GM12892 (cell line): ENCODE measurements at regions not wholly inside any gene's neighbourhood (a gene's known extent, or its start where the extent isn't known, plus 50 kb on each side); places are given as distances from the start of the nearest gene placed in this dataset.

ENCODE experiments used
- POLR2A ChIP-seq: IDR thresholded peaks from 2 replicates; pipeline ENCODE4 v1.6.1; 2011; ENCODE audit warnings: low read depth, low read length, control low read depth
- TAF1 ChIP-seq: IDR thresholded peaks from 2 replicates; pipeline ENCODE4 v1.6.1; 2011; ENCODE audit warnings: low read depth, mild to moderate bottlenecking, control low read depth, low read length, borderline replicate concordance

DNA sequence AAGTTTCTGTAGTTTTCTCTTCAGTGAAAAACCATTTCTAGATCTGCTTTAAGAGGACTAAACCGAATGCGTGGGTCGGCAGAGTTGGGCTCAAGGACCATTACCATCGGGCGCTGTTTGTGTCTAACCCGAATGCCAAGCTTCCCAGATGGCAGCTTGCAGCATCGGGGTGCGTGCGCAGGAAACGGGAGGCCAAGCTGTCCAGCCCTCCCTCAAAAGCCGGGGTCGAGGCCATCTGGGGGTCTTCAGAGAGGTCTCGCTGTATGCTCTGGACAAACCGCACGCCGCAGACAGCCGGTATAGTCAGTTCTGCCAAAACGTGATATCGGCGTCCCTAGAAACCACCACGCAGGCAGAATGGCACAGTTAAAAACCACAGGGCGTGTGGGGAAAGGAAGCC lies 178.8 kb downstream of the BANP start:
- TF ChIP-seq POLR2A, result no peak
- TF ChIP-seq TAF1, result no peak
